NT2/D1 (cell line): ENCODE measurements at regions not wholly inside any gene's neighbourhood (a gene's known extent, or its start where the extent isn't known, plus 50 kb on each side); places are given as distances from the start of the nearest gene placed in this dataset.

Experiments used
- YY1 ChIP-seq: IDR thresholded peaks from 2 replicates; pipeline ENCODE4 v1.6.1; 2011; ENCODE audit not compliant: insufficient read length, insufficient read depth
- ZNF274 ChIP-seq: IDR thresholded peaks from 2 replicates; pipeline ENCODE4 v1.6.1; 2011; ENCODE audit warnings: mild to moderate bottlenecking, low read depth, low read length

DNA sequence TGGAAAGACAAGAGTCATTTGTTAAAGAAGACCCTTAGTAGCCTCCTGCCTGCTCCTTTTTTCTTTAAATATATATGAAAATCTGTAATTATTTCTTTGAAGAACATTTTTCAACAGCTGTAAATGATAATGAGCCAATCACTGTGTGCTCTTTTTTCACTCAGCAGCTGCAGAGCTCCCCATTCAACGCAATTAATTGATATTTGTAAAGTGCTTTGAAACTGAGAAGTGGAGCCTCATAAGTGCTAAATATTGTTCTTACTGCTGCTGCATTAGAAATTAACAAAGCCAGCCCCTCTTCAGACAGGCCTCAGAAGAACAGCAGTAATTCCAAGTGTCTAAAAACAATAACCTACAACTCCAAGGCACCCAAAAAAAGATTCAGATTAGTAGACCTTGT lies 224.3 kb downstream of the GXYLT1 start:
- TF ChIP-seq YY1 (no peak), ZNF274 (no peak)
